HG03064 (cell line): ENCODE measurements at regions not wholly inside any gene's neighbourhood (a gene's known extent, or its start where the extent isn't known, plus 50 kb on each side); places are given as distances from the start of the nearest gene placed in this dataset.

ENCODE experiments used
- ATAC-seq: cut with Tn5 transposase; IDR thresholded peaks from one replicate; pipeline ENCODE4 v1.9.1; 2021; ENCODE audit warnings: low read depth; ENCODE audit not compliant: unreplicated experiment

DNA sequence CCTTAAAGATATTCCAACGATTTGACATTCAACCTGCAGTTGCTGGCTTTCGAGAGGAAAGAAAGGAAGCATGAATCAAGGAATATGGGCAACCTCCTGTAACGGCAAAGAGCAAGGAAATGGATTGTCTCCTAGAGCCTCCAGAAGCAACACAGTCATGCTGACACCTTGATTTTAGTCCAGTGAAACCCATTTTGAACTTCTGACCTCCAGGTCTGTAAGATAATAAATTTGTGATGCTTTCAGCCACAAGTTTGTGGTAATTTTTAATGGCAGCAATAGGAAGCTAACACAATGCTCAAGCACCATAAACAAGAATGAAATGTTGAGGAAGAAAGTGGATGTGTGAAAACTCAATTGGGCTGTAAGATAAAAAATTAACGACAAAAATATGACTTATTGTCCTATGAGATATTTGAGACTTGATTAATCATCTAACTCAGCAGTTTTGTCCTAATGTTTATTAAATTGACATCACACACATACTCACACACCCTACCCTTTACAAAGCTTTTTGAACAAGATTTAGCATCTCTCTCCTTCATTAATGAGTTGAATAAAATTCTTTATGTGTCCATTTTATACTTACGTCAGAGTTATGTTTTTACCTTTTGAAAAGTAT lies 857.2 kb upstream of the INTU start:
- no peak for ATAC-seq

DNA sequence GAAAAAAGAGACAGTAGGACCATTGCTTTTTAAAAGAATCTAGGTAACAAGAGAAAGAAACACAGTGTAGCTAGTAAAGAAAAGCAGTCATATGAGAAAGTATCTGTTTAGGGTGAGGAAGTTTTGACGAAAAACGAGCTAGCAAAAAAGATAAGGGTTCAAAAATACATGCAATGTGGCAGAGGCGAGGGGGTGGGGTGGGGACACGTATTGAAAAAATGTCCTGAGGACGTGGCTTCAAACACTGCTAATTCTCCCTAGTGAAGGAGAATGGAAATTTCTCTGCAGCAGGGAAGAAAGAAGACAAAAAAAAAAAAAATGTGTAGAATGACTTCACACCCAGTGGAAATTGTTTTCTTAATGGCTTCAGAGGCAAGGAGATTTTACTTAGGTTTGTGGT lies 856.4 kb upstream of the INTU start:
- ATAC-seq = no peak

DNA sequence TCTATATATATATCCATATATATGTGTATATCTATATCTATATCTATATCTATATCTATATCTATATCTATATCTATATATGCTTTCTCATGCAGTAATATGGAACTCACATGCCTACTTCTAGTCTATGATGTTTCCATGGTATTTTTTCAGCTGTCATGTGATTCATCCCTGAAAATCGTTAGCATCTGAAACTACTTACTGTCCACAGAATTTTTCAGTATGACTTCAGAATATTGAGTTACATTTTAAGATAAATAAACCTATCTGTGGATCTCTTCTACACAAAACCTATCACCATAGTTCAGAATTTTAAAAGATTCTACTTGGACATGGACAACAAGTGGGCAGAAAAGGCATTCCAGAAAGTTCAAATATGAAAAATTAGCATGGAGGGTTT lies 855.1 kb upstream of the INTU start:
- ATAC-seq = no peak

DNA sequence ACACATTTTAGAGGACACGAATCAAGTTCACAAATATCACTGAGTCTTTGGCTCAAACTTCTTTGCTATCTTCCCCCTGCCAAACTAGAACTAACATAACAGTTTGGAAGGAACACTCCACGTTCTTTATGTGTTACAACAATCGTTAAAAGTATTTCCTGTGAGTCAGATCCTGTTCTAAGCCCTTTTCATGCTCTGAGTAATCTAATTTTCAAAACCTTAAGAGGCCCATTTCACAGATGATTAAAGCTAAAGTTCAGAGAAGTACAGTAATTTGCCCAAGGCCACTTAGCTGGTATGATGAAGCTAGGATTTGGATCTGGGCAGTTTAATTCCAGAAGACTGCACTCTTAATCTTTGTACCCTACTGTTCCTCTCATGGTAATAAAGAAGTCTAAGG lies 854.4 kb upstream of the INTU start:
- ATAC-seq = no peak

DNA sequence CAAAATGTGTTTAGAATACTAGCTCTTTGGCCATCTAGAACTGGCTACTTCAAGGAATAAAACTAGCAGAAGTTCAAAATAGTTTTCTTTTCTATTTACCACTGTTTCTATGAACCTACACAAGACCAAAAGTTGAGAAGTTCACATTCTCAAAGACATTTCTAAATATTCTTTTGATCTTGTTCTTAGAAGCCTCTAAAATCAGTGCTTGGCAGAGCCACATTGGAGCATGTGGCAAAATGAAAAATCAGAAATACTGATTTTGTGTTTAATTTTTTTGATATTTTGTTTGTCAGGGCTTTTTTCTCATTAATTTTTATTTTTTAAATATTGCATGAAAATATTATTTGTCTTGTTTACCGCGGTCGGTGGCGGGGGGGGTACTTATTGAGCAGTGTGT lies 853.8 kb upstream of the INTU start:
- no peak for ATAC-seq

DNA sequence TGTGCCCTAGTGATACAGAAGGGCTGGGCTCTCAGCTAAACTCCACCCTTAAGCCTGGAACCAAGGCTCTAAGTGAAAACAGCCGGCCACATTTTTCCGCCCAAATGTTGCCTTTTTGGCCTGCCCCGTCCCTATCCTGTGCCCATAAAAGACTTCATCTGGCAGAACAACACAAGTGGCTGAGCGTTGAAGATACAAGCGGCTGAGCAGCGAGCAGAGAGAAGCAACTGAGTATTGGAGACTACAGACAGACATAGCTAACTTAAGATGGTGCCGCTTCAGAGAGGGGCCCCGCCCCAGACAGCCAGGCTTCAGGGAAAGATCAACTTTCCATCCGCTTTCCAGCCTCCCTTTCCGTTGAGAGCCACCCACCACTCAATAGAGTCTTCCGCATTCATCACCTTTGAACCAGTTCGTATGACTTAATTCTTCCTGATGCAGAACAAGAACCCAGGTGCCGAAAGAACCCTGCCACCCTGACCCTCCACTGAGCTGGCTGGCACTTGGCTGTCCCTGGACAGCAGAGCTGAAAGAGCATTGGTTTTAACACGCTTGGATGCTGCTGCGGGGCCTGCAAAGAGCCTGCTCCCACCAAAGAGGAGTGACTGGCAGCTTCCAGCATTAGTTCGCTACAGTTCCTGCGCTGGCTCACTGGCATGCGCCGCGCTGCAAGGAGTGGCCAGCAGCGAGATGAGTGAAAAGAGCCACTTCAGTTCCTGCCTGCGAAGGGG lies 853.2 kb upstream of the INTU start:
- ATAC-seq = no peak

DNA sequence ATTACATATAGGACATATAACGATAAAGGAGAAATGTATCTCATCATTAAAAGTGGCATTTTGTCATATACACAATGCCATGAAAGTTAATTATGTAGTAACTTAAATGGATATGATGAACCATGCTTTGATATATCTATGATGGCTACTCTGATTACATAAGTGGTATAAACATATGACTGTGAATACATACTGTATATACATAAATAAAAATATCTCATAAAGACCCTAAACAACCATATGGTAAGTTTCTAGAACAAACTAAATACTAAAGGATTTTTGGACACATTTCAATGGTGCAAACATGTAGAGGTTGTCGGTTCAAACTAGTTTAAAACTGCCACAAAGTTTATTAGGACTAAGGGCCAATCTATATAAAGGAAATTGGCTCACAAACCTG lies 849.6 kb upstream of the INTU start:
- ATAC-seq = no peak

DNA sequence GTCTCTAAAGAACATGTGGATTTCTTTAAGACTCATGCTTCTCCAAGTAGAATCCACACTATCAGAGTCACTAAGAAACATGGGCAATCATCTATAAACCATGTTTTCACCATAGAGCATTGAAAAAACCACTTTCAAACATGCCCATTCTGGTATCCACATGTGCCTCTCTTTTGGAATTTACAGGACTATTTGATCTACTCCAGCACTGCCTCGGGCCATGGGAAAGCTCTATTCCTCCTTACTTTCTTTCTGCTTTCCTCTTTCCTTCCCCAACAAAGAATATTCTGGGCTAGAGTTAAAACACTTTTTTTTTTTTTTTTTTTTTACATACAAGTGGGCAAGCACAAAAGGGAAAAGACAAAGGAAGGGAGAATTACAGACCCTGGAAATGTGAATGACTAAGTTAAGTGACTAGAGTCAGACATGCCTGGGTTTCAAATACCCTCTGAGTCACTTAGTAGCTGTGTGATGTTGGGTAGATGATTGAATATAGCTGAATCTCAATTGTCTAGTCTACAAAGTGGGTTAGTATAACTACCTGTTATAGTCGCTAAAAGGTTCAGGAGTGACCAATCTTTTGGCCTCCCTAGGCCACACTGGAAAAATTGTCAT lies 847.7 kb upstream of the INTU start:
- no peak for ATAC-seq

DNA sequence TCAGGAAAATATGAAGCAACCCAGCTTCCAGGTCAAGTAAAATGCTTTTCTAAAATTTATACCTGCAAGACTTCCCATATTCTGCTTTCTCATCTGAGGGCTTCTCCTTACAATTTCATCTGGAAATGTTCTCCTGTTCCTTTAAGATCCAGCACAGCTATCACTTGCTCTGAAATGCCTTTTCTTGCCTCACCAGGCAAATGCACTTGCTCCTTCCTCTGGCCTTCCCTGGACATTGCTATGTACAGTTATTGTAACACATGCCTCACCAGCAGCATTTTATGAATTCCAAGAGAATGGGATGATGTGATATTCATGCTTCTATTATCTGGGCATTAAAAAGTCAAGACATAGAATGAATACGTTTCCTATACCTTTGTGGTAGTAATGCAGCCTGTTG lies 842.1 kb upstream of the INTU start:
- no peak for ATAC-seq

DNA sequence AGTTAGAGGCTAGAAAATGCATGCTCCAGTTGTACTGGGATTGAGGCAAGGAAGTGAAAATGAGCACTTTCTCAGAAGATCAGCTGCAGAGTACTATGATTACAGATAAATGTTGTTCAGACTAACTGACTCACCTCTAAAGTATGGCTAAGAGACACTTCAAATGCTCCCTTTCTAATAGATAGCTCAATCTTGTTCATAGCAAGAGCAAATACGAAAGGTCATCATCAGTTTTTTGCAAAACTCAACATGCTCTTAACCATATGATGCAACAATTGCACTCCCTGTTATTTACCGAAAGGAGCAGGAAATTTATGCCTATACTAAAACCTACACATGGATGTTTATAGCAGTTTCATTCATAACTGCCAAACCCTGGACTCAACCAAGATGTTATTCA lies 838.4 kb upstream of the INTU start:
- no peak for ATAC-seq

DNA sequence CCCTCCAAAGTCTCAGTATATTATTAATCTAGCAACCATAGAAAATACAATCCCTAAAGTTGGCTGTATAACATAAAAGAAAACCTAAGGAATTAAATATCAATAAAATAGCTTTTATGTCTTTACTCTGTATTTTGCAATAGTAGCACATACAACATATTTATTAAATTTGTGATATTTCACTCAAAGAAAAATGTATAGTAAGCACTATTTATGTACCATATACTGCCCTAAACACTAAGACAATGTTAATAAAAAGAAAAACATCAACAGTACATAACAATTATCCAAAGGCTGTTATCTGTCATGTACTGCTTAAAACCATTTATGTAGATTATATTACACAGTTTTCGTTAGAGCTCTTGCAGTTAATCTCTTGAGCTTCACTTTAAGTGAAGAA lies 834.5 kb upstream of the INTU start:
- no peak for ATAC-seq

DNA sequence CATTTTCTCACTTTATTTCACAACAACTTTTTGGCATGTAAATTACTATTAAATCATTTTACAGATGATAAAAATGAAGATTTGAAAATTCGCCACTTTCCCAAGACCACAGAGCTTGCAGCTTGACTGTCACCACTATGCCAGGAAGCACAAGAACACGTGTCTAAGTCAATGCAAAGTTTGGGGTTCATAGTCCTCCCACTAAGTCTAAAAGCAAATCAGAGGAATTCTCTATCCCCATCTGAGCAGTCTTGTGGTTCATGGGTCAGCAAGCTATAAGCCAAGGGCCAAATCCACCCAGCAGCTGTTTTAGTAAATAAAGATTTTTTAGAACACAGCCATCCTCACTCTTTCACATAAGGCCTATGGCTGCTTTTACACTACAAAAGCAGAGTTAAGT lies 833.3 kb upstream of the INTU start:
- no peak for ATAC-seq

DNA sequence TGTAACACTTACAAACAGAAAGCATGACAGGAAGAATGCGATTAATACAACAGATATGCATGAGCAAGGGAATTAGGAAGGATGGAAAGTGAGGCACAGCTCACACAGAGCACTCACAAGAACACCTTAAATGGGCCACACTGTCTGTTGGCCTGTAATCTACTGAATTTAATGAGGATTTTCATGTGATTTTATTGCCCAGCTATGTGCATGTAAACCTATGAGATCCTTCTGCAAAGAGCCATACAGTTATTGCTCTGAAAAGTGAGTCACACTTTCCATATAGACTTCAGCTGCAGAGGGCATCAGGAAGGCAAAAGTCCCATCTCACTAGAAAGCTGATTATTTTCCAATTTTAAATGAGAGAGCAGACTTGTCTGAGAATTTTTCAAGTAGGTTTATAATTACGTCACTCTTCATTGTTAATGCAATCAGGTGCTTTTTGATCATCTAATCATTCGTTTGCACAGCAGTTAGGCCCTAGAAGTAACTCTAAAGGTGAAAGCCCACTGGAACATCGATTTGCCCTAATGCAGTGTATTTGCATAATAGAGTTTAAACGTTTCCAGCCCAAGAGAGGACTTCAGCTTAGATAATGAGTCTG lies 832.7 kb upstream of the INTU start:
- ATAC-seq = no peak

DNA sequence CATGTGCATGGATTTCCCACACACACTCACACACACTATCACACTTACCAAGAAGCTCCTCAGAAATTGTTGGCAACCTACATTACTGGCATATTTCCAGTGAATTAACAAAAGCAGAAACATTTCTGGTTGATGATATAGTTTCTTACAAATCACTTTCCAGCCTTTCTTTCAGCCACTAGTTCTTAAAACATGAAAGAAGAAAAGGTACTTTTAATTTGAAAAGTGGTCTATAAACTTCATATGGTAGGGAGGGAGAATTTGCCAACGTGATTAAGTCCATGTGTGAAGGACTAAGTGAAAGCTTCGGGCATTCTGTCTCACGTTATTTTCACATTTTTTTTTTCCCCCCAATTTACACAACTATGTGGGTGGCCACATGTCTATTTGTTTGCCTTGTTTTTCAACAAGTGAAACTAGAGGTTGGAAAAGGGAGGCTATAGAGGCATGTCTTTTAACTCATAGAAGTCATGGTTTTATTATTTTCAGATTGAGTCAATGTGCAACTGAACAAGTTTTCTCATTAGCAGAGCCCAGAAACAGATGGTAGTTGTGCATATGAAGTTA lies 832.1 kb upstream of the INTU start:
- ATAC-seq = no peak

DNA sequence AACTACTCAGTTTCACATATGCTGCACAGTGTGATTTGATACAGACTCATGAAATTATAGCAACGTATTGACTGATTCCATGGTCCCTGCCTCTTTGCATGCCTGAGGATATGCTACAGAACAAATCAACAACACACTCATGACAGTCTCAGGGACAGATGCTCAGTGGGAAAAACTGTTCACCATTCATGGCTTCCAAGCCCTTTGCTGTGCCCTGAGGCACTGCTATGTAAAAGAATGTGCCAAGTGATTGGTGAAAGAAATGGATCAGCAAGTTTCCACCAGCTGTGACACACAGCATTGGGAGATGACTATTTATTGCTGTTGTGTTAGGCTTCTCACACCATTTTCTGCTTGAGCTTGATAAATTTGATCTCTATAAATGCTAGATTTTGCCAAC lies 825.6 kb upstream of the INTU start:
- no peak for ATAC-seq

DNA sequence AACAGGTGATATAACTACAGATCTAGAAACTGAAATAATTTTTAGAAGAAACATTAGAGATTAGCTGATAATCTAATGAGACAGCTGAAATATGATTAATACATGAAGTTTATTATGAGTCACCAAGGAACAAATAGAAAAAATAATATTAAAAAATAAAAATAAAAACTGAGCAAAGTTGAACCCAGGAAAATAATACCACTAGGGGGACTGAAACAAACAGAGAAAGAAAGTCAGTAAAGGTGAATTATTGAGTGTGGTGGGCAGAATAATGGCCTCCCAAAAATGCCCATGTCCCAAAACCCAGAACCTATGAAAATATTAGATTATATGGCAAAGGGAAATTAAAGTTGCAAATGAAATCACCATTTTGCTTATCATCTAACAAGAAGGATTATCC lies 820.7 kb upstream of the INTU start:
- ATAC-seq = no peak

DNA sequence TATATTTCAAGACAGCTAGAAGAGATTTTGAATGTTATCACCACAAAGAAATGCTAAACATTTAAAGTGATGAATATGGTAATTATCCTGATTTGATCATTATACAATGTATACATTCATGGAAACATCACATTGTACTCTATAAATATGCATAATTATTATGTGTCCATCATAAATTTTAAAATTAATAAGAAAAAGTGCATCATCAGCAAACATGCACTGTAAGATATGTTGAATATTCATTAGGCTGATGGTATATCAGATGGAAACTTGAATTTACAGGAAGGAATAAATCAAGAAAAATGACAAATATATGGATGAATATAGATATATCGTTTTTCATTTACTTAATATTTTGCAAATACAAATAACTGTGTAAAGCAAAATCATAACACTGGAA lies 812.1 kb upstream of the INTU start:
- ATAC-seq = no peak

DNA sequence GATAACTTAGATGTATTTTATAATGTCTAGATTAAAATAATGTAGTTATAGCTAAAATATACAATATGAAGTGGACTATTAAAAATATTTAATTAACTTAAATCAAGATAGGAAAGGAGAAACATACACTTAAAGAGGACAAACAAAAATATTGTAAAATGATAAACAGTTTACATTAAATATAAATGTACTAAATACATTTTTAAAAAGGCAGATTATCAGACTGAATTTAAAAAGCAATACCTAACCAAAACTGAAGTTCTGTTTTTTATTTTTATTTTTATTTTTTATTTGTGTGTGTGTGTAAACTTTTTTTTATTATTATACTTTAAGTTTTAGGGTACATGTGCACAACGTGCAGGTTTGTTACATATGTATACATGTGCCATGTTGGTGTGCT lies 811.6 kb upstream of the INTU start:
- ATAC-seq = no peak

DNA sequence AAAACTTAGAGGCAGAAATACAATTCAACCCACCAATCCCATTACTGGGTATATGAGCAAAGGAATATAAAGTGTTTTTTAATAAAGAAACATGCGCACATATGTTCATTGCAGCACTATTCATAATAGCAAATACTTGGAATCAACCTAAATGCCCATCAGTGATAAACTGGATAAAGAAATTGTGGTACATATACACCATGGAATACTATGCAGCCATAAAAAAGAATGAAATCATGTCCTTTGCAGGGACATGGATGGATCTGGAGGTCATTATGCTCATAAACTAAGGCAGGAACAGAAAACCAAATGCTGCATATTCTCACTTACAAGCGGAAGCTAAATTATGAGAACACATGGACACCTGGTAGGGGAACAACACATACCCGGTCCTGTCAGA lies 807.7 kb upstream of the INTU start:
- no peak for ATAC-seq

DNA sequence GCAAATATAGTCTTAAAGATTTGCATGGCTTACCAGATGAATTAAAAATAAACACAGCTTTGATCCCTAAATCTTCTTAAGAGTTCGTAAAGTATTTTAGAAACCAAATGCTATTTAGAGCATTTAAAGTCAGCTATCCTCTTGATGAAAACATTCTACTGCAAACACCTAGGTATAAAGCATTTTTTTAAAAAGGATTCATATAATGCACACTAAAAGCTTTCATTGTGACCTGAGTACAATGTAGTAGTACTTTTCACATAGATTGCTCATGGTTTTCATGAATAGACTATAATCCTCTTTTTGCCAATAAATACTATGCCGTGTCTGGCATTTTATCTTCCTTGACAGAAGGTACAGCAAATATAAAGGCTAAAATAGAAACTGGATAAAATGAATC lies 805.1 kb upstream of the INTU start:
- no peak for ATAC-seq

DNA sequence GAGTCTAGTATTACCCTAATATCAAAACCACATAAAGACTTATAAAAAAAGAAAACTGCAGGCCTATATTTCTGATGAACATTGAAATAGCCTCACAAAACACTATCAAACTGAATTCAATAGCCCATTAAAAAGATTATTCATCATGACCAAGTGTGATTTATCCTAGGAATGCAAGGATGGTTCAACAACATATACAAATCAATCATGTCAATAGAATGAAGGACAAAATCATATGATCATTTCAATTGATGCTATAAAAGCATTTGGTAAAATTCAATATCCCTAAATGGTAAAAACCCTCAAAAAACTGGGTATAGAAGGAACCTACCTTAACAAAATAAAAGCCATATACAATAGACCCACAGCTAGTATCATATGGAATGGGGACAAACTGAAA lies 797.9 kb upstream of the INTU start:
- no peak for ATAC-seq
